ENCODE measurements at regions not wholly inside any gene's neighbourhood (a gene's known extent, or its start where the extent isn't known, plus 50 kb on each side); places are given as distances from the start of the nearest gene placed in this dataset.
A peak's percentile ranks its signal among the peaks of the same experiment; 100 is the strongest.

- TF ChIP-seq ASH2L (IDR thresholded peaks at IDR 0.05; ENCODE audit: insufficient read length, low read depth, low read length) (peak; percentile 45), LCORL (IDR thresholded peaks at IDR 0.05) (no peak), LCORL (CRISPR knock-in tag; IDR thresholded peaks at IDR 0.05) (no peak), ZHX2 (IDR thresholded peaks at IDR 0.05; ENCODE audit: low read depth) (no peak), ZHX2 (CRISPR knock-in tag; IDR thresholded peaks at IDR 0.05; ENCODE audit: borderline replicate concordance) (no peak), ZNF354B (CRISPR knock-in tag; IDR thresholded peaks at IDR 0.05) (no peak), DNMT1 (CRISPR knock-in tag; IDR thresholded peaks at IDR 0.05) (0 out of 2 replicates have a peak, but pooled peaks have one; percentile 32), TRIM24 (CRISPR knock-in tag; IDR thresholded peaks at IDR 0.05) (no peak), GLI4 (CRISPR knock-in tag; IDR thresholded peaks at IDR 0.05; ENCODE audit: borderline replicate concordance) (0 out of 2 replicates have a peak, but pooled peaks have one; percentile 14), CEBPB (IDR thresholded peaks at IDR 0.05; ENCODE audit: borderline replicate concordance, low read depth, low read length) (no peak), TFE3 (CRISPR knock-in tag; IDR thresholded peaks at IDR 0.05) (0 out of 2 replicates have a peak, but pooled peaks have one; percentile 21), ZNF460 (CRISPR knock-in tag; IDR thresholded peaks at IDR 0.05; ENCODE audit: borderline replicate concordance) (no peak), SAP130 (CRISPR knock-in tag; IDR thresholded peaks at IDR 0.05; ENCODE audit: low read depth) (no peak), ZBTB44 (CRISPR knock-in tag; IDR thresholded peaks at IDR 0.05) (no peak), NR2C2 (CRISPR knock-in tag; IDR thresholded peaks at IDR 0.05; ENCODE audit: borderline replicate concordance) (no peak), TCF12 (IDR thresholded peaks at IDR 0.05) (no peak), TCF12 (CRISPR knock-in tag; IDR thresholded peaks at IDR 0.05) (no peak), ZNF605 (CRISPR knock-in tag; IDR thresholded peaks at IDR 0.05) (0 out of 2 replicates have a peak, but pooled peaks have one; percentile 54), ZMYM2 (CRISPR knock-in tag; IDR thresholded peaks at IDR 0.05) (0 out of 2 replicates have a peak, but pooled peaks have one; percentile 54), NFKB2 (CRISPR knock-in tag; IDR thresholded peaks at IDR 0.05; ENCODE audit: borderline replicate concordance) (no peak; the same call in 1 of the 2 replicates), GMEB2 (CRISPR knock-in tag; IDR thresholded peaks at IDR 0.05; ENCODE audit: low read depth) (no peak)
These were observed 56.8 kb upstream of the RPH3AL start (continued) for GRCh38 chr17:409308-409847.

Measured in HepG2 (cell line).